ENCODE measurements at regions not wholly inside any gene's neighbourhood (a gene's known extent, or its start where the extent isn't known, plus 50 kb on each side); places are given as distances from the start of the nearest gene placed in this dataset.

DNA sequence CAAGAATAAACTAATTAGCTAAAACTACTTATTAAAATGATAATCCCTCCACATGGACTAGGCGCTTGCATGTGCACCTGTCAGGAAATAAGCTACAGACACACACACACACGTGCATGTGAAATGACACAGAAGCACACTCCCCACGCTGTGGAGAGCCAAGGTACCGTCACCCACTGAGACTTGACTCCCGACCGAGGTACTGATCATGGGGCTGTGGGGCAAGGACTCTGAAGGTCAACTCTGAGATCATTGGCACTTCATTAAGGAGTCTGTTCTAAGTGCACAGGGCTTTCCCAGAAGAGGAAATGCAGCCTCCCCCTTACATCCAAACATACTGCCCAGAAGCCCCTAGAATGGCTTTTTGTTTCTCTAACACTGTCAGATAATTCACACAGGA, 264.4 kb upstream of the WWC1 start:
- TF ChIP-seq, protein P1, sequence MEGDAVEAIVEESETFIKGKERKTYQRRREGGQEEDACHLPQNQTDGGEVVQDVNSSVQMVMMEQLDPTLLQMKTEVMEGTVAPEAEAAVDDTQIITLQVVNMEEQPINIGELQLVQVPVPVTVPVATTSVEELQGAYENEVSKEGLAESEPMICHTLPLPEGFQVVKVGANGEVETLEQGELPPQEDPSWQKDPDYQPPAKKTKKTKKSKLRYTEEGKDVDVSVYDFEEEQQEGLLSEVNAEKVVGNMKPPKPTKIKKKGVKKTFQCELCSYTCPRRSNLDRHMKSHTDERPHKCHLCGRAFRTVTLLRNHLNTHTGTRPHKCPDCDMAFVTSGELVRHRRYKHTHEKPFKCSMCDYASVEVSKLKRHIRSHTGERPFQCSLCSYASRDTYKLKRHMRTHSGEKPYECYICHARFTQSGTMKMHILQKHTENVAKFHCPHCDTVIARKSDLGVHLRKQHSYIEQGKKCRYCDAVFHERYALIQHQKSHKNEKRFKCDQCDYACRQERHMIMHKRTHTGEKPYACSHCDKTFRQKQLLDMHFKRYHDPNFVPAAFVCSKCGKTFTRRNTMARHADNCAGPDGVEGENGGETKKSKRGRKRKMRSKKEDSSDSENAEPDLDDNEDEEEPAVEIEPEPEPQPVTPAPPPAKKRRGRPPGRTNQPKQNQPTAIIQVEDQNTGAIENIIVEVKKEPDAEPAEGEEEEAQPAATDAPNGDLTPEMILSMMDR (IDR thresholded peaks at IDR 0.05 in 2 of 3, conservative IDR thresholded peaks at IDR 0.05 in 1 of 3; ENCODE audit: control insufficient read depth in 2 of 3, extremely low read depth in 1 of 3, insufficient read depth in 1 of 3, low read depth in 3 of 3, low read length in 3 of 3): no peak
- TF ChIP-seq PAX5 (IDR thresholded peaks at IDR 0.05; ENCODE audit: borderline replicate concordance, low read depth, low read length): no peak
- TF ChIP-seq, protein P2, sequence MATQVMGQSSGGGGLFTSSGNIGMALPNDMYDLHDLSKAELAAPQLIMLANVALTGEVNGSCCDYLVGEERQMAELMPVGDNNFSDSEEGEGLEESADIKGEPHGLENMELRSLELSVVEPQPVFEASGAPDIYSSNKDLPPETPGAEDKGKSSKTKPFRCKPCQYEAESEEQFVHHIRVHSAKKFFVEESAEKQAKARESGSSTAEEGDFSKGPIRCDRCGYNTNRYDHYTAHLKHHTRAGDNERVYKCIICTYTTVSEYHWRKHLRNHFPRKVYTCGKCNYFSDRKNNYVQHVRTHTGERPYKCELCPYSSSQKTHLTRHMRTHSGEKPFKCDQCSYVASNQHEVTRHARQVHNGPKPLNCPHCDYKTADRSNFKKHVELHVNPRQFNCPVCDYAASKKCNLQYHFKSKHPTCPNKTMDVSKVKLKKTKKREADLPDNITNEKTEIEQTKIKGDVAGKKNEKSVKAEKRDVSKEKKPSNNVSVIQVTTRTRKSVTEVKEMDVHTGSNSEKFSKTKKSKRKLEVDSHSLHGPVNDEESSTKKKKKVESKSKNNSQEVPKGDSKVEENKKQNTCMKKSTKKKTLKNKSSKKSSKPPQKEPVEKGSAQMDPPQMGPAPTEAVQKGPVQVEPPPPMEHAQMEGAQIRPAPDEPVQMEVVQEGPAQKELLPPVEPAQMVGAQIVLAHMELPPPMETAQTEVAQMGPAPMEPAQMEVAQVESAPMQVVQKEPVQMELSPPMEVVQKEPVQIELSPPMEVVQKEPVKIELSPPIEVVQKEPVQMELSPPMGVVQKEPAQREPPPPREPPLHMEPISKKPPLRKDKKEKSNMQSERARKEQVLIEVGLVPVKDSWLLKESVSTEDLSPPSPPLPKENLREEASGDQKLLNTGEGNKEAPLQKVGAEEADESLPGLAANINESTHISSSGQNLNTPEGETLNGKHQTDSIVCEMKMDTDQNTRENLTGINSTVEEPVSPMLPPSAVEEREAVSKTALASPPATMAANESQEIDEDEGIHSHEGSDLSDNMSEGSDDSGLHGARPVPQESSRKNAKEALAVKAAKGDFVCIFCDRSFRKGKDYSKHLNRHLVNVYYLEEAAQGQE (IDR thresholded peaks at IDR 0.05; ENCODE audit: low read depth, low read length): no peak
- no peak for TF ChIP-seq SREBF2 (IDR thresholded peaks at IDR 0.05; ENCODE audit: low read length)
- TF ChIP-seq EZH2 (IDR thresholded peaks at IDR 0.05; ENCODE audit: borderline replicate concordance, control insufficient read depth, low read depth, low read length): no peak
- TF ChIP-seq POLR2A (IDR thresholded peaks at IDR 0.05; ENCODE audit: low read depth, low read length): no peak
- no peak for TF ChIP-seq BRCA1 (IDR thresholded peaks at IDR 0.05; ENCODE audit: low read depth, low read length)

Measured in GM12878 (cell line).